Erythroblast (primary cell): ENCODE measurements at regions not wholly inside any gene's neighbourhood (a gene's known extent, or its start where the extent isn't known, plus 50 kb on each side); places are given as distances from the start of the nearest gene placed in this dataset.
"Not testable (repeated sequence)": the region's sequence is repeated elsewhere in the genome, so short reads cannot be mapped to it uniquely, and the experiment has no call there.

Experiments
- GATA1 ChIP-seq: IDR thresholded peaks from 2 replicates; pipeline ENCODE4 v1.6.1; 2011; ENCODE audit warnings: low read depth, mild to moderate bottlenecking, control low read depth, low read length, moderate library complexity
- POLR2A ChIP-seq: IDR thresholded peaks from 2 replicates; pipeline ENCODE4 v1.6.1; 2011; ENCODE audit warnings: mild to moderate bottlenecking, low read length

DNA sequence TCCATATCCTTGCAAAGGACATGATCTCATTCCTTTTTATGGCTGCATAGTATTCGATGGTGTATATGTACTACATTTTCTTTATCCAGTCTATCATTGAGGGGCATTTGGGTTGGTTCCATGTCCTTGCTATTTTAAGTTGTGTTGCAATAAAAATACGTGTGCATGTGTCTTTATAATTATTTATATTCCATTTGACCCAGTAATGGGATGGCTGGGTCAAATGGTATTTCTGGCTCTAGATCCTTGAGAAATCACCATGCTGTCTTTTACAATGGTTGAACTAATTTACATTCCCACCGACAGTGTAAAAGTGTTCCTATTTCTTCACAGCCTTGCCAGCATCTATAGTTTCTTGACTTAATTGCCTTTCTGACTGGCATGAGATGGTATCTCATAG, 972.6 kb upstream of the KCND2 start:
- TF ChIP-seq POLR2A, GATA1: not testable (repeated sequence)
